ENCODE measurements at regions not wholly inside any gene's neighbourhood (a gene's known extent, or its start where the extent isn't known, plus 50 kb on each side); places are given as distances from the start of the nearest gene placed in this dataset.

GRCh38 chr2:60400462-60401246 lies 152.8 kb downstream of the BCL11A start:
- Mint-ChIP-seq H3K4me3 (no peak overlapping the region), H3K36me3 (ENCODE audit: low read depth) (no peaks in the 10 kb centered on the region), H3K27ac (no peak overlapping the region), H3K9me3 (no peaks in the 10 kb centered on the region), H3K27me3 (ENCODE audit: low read depth) (peaks cover 12% of the 10 kb centered on the region), H3K4me1 (peaks cover 18% of the 10 kb centered on the region)
- TF ChIP-seq, protein P1, sequence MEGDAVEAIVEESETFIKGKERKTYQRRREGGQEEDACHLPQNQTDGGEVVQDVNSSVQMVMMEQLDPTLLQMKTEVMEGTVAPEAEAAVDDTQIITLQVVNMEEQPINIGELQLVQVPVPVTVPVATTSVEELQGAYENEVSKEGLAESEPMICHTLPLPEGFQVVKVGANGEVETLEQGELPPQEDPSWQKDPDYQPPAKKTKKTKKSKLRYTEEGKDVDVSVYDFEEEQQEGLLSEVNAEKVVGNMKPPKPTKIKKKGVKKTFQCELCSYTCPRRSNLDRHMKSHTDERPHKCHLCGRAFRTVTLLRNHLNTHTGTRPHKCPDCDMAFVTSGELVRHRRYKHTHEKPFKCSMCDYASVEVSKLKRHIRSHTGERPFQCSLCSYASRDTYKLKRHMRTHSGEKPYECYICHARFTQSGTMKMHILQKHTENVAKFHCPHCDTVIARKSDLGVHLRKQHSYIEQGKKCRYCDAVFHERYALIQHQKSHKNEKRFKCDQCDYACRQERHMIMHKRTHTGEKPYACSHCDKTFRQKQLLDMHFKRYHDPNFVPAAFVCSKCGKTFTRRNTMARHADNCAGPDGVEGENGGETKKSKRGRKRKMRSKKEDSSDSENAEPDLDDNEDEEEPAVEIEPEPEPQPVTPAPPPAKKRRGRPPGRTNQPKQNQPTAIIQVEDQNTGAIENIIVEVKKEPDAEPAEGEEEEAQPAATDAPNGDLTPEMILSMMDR (IDR thresholded peaks at IDR 0.05; ENCODE audit: unreplicated experiment in 3 of 3) = no peak

- TF ChIP-seq, protein P1 (IDR thresholded peaks at IDR 0.05; ENCODE audit: unreplicated experiment in 3 of 3) = no peak
These were observed 159.0 kb downstream of the BCL11A start for GRCh38 chr2:60394463-60394862.

GRCh38 chr2:60391649-60392375 lies 161.6 kb downstream of the BCL11A start:
- Mint-ChIP-seq H3K4me1 (peaks cover 5% of the 10 kb centered on the region), H3K9me3 (no peaks in the 10 kb centered on the region), H3K27me3 (ENCODE audit: low read depth) (peaks cover 10% of the 10 kb centered on the region), H3K27ac (no peak overlapping the region), H3K36me3 (ENCODE audit: low read depth) (no peaks in the 10 kb centered on the region), H3K4me3 (no peak overlapping the region)
- TF ChIP-seq, protein P1 (IDR thresholded peaks at IDR 0.05; ENCODE audit: unreplicated experiment in 3 of 3) = no peak

More at GRCh38 chr2:60394463-60394862, 159.0 kb downstream of the BCL11A start:
- H3K27me3 Mint-ChIP-seq (ENCODE audit: low read depth) = peaks cover 6% of the 10 kb centered on the region
- no peak overlapping the region for H3K27ac Mint-ChIP-seq
- H3K36me3 Mint-ChIP-seq (ENCODE audit: low read depth) = no peaks in the 10 kb centered on the region
- peaks cover 5% of the 10 kb centered on the region for H3K4me1 Mint-ChIP-seq
- no peaks in the 10 kb centered on the region for H3K9me3 Mint-ChIP-seq
- H3K4me3 Mint-ChIP-seq = no peak overlapping the region

DNA sequence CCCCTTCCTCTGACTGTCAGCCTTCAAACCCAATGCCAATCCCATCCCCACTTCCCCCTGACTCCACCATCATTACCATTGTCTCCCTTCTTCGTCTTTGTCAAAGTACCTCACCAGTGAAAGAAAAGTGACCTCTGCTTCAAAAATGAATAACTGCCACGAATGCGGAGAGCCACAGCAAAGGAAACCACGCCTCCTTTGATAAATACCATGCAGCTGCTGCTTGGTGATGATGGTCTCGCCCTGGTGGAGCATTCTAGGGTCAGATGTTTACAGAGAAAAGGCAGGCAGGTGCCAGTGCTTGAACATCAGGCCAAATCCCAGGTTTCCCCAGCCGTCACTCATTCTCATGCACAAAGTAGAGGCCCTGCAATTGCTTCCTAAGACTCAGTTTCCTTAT lies 162.2 kb downstream of the BCL11A start:
- peaks cover 12% of the 10 kb centered on the region for H3K27me3 Mint-ChIP-seq (ENCODE audit: low read depth)
- H3K36me3 Mint-ChIP-seq (ENCODE audit: low read depth) = no peaks in the 10 kb centered on the region

DNA sequence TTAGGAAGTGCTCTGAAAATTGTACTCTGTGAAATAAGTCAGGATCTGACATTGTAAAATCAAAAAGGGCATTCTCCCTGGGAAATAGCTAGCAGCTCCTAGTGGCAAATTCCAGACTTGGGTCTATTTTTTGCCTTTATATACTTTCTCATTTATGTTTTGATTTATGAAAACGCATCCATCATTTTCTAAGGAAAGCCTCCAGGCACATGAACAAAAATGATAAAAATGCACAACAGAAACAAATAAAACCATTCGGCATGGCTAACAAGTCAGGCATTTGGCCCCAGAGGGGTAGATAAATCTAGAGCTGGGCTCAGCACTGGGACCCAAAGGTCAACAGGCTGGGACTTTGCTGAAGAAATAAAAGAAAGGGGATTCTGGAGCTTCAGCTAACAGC lies 167.0 kb downstream of the BCL11A start:
- H3K4me1 Mint-ChIP-seq = no peaks in the 10 kb centered on the region
- TF ChIP-seq, protein P1 (IDR thresholded peaks at IDR 0.05; ENCODE audit: unreplicated experiment in 3 of 3) = peak in 1 of 3 experiments; percentile 11
- no peak overlapping the region for H3K27ac Mint-ChIP-seq
- H3K36me3 Mint-ChIP-seq (ENCODE audit: low read depth) = no peaks in the 10 kb centered on the region
- H3K4me3 Mint-ChIP-seq = no peak overlapping the region
- peaks cover 18% of the 10 kb centered on the region for H3K27me3 Mint-ChIP-seq (ENCODE audit: low read depth)
- no peaks in the 10 kb centered on the region for H3K9me3 Mint-ChIP-seq

More for the DNA sequence above, 162.2 kb downstream of the BCL11A start:
- peaks cover 5% of the 10 kb centered on the region for H3K4me1 Mint-ChIP-seq
- H3K9me3 Mint-ChIP-seq = no peaks in the 10 kb centered on the region
- TF ChIP-seq, protein P1 (IDR thresholded peaks at IDR 0.05; ENCODE audit: unreplicated experiment in 3 of 3) = no peak
- H3K4me3 Mint-ChIP-seq = no peak overlapping the region
- H3K27ac Mint-ChIP-seq = no peak overlapping the region

All from nephron (organoid).